HG03571 (cell line): ENCODE measurements at regions not wholly inside any gene's neighbourhood (a gene's known extent, or its start where the extent isn't known, plus 50 kb on each side); places are given as distances from the start of the nearest gene placed in this dataset.

Source experiments
- ATAC-seq: cut with Tn5 transposase; IDR thresholded peaks from one replicate; pipeline ENCODE4 v1.9.1; 2021; ENCODE audit not compliant: unreplicated experiment

DNA sequence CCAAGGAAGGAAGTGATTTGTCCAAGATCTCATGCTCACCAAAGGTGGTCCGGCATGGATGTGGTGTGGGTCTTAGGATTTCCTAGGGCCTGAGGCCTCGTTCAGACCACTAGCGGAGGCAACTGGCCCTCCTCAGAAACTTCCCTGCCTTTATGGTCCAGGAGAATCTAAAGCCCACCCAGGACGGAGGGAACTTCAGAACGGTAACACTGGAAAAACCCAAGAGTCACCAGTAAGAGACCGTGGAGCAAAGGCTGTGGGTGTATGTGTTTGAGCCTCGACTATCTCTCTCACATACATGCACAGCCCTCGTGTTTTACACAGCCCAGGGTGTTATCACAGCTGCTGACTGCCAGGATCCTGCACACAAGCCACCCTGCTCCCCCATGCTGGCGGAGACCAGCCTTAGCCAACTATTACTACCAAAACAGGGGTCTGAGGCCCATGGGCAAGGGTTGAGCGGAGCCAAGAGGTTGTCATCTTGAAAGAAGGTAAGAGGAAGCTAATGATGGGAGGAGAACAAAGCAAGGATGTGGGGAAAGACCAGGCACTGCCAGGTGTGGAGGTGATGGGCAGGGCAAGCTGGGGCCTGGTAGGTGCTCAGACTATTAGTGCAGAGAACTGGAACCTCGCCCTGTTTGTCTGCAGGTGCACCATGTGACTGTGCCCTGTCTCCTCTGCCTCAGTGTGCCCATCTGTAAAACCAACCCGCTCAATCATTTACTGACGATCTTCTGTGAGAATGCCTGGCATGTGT, 170.2 kb upstream of the ZMIZ1 start:
- no peak for ATAC-seq

GRCh38 chr10:78899098-78899754, 169.5 kb upstream of the ZMIZ1 start:
- no peak for ATAC-seq

- no peak for ATAC-seq
These were observed 168.6 kb upstream of the ZMIZ1 start for GRCh38 chr10:78899996-78900714.

GRCh38 chr10:78900715-78901430, 167.9 kb upstream of the ZMIZ1 start:
- no peak for ATAC-seq

DNA sequence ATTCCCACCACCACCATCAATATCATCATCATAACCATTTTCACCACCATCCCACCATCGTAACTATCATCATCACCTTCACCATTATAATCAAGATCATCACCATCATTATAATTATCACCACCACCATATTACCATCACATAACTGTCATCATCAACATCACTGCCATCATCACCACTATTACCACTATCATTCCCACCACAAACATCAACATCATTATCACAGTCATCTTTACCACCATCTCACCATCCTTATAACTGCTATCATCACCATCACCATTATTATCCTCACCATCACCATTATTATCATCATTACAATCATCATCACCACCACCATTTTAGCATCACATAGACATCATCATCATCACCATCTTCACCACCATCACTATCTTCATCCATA, 167.1 kb upstream of the ZMIZ1 start:
- ATAC-seq: no peak

DNA sequence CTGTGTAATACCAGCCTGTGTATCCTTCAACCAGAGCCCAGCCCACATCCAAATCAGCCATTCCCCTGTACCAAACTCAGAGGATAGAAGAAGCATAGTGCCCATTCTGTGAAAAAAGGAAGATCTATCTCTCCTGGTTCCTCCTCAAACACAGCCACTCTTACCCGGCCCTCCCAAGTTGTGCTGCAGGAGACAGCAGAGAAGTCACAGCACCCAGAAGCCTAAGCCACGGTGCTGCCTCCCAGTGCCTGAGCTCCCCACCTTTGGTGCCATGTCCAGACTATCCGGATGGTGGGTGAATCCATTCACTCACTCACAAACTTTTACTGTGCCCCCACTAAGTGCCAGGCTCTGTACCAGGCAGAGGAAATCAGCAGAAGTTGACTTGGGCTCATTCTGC, 166.0 kb upstream of the ZMIZ1 start:
- no peak for ATAC-seq

DNA sequence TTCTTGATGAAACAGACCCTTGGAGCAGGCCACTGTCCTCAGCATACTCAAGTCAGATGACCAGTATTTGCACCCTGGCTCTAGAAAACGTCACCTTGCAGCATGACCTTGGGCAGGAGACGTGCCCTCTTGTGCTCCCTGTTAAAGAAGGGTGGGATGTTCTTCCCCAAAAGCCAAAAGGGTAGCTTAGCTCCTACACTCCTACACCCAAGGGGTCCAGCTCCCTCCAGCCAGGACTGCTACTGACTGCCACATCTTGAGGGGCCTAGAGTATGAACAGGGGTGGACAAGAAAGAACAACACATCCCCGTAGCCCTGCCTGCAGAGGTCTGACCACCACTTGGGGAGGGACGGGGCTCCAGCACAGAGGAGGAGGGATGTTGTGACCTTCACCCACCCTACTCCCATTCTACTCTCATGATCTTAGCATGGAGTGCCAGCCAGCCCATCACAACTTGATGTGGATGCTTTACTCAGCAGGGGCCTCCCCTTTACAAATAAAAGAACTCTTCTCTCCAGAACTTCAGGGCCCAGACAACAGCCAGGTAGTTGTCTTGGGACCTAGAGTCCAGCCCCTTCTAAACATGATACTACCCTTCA, 165.3 kb upstream of the ZMIZ1 start:
- ATAC-seq: no peak

DNA sequence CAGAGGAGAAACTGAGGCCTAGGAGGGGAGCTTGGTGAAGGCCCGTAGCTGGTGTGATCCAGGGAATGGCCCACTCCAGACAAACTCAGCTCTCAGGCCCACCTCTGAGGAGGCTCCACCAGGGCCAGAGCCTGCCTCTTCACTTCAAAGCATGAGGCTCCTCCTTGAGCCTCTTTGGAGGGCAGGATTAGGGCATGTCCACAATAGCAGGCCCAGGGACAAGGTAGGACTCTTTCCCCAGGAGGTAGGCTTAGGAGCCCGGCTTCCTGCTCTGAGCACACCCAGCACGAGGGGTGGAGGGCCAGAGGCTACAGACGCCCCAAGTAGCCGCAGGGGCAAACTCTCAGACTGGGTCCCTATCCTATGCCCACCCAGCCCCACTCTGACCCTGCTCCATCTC, 164.6 kb upstream of the ZMIZ1 start:
- no peak for ATAC-seq

DNA sequence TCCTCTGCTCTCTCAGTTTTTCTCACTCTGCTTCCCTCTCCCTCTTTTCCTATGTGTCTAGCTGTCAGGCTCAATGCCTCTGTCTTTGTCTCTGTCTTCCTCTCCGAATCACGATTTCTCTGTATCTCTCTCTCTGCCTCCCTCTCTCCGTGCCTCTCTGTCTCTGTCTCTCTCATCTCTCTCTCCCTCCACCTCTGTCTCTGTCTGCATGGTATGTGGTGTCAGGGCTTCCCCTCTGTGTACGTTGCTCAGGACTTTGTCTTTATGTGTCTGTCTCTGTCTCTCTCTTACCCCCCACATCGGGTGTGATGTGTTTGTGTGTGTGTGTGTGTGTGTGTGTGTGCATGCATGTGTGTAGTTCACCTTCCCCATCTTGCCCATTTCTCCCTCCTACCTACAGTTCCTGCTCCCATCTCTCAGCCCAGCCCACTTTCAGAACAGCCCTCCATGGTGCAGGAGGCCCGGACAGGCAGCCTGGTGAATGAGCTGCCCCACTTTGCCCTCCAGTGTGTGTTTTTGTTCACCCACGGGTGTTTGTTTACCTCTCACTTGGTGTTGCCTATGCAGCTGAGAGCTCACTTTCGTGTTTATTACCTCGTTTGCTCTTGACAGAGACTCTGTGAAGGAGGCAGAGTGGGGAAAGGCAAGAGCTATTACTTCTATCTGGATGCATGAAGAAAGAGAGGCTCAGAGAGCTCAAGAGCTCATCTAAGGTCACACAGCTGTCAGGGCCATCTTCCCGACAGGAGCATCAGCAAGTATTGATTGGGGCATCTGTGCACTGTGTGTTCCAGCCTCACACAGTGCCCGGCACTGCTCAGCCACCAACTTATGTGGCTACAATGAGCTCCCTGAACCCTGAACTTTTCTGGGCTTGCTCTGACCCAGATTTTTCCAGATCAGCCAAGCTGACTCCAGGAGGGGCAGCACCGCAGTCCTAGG, 163.5 kb upstream of the ZMIZ1 start:
- no peak for ATAC-seq

- no peak for ATAC-seq
These were observed 162.8 kb upstream of the ZMIZ1 start for GRCh38 chr10:78905957-78906308.

GRCh38 chr10:78906734-78907390, 161.9 kb upstream of the ZMIZ1 start:
- no peak for ATAC-seq

DNA sequence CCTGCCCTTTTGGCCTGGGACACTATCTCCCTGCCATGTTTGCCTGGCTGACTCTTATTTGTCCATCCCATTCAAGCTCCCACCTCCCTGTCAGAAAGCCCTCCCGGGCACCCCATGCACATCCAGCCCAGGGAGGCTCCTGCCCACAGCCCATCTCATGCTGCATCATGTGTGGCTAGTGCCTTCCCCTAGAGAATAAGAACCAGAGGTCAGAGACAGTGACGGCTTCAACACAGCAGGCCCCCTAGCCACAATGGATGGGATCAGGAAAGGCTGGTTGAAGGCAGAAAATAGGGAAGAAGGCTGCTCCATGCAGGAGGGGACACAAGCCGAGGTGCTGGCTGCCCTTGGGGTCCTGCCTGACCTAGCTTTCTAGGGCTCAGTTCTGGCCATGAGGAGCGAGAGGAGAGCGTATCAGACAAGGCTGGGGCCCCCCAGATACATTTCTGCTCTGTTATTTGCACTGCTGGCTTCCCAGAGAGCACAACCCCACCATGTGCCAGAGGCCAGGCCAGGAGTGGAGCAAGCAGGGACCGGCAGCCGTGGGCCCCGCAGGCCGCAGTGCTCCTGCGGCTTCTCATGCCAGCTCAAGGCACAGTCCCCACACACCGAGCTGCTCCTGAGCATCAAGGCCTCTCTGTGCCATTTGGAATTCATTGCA, 161.1 kb upstream of the ZMIZ1 start:
- no peak for ATAC-seq

DNA sequence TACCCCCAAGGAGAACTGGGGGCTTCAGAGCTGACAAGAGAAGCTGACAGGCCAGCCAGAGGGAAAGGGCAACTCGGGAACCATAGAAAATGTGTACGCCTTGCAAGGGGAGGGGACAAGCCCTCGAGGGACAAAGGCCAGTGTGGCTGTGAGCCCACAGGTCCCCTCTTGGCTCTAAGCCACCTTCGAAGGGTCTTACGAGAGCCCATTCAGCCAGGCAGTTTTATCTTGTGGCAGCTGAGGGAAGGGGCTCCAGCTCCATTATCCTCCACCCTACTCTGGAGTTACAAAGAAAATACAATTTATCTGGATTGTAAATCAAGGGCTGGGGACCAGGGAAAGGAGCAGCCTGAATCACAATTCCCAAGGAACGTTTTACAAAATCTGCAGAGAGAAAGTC, 159.5 kb upstream of the ZMIZ1 start:
- no peak for ATAC-seq

DNA sequence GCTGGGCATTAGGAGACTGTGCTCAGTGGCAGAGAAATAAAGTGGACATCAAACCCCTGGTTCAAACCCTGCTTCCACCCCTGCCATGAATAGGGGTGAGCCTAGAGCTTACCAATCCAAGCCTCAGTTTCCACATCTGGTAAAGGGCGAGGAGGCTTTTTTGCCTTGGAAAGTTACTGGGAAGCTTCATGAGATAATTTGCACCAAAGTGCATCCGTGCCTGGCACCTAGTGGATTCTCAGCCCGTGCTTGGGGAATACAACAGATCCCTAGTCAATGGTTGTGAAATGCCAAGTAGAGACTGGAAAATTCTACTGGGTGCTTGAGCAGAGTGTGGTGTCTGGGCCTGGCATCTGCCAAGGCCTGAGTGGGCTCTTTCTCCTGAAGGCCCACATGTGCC, 158.7 kb upstream of the ZMIZ1 start:
- no peak for ATAC-seq

DNA sequence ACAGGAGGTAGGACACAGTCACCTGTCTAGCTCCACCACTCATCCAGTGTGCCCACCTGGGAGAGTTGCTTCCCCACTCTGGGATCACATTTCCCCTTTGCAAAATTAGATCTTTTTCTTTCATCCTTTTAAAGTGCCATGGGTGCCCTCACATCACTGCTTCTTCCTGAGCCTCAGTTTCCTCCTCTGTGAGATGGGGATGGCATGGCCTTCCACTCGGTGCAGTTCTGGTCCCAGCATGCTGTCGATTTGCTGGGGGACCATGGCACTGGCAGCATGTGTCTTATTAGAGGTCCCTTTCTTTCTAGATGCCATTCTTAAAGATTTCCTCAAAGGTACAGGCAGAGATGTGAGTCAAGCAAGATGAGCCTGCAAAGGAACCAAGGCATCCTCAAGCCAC, 158.3 kb upstream of the ZMIZ1 start:
- ATAC-seq: no peak

- no peak for ATAC-seq
These were observed 157.9 kb upstream of the ZMIZ1 start for GRCh38 chr10:78910886-78911285.

GRCh38 chr10:78911533-78912340, 157.0 kb upstream of the ZMIZ1 start:
- no peak for ATAC-seq
